ENCODE measurements at regions not wholly inside any gene's neighbourhood (a gene's known extent, or its start where the extent isn't known, plus 50 kb on each side); places are given as distances from the start of the nearest gene placed in this dataset.

DNA sequence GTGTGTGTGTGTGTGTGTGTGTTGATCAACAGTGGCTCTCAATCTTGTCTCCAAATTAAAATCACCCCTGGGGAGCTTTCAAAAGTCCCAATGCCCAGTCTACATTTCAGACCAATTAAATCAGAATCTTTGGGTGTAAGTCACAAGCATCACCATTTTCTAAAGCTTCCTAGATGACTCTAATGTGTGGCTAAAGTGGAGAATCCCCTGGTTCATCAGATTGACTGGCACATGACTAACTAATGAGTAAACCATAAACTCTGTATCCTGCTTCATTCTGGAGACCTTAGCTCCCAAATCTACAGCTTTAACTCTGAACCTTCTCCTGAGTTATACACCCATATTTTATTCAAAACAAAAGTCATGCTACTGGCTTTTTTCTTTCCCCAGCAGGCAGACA lies 131.3 kb downstream of the SUCLA2 start:
- TF ChIP-seq, protein P1, sequence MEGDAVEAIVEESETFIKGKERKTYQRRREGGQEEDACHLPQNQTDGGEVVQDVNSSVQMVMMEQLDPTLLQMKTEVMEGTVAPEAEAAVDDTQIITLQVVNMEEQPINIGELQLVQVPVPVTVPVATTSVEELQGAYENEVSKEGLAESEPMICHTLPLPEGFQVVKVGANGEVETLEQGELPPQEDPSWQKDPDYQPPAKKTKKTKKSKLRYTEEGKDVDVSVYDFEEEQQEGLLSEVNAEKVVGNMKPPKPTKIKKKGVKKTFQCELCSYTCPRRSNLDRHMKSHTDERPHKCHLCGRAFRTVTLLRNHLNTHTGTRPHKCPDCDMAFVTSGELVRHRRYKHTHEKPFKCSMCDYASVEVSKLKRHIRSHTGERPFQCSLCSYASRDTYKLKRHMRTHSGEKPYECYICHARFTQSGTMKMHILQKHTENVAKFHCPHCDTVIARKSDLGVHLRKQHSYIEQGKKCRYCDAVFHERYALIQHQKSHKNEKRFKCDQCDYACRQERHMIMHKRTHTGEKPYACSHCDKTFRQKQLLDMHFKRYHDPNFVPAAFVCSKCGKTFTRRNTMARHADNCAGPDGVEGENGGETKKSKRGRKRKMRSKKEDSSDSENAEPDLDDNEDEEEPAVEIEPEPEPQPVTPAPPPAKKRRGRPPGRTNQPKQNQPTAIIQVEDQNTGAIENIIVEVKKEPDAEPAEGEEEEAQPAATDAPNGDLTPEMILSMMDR (conservative IDR thresholded peaks at IDR 0.05), result no peak
- Mint-ChIP-seq H3K9me3 (peaks cover 11% of the 10 kb centered on the region), H3K4me1 (no peaks in the 10 kb centered on the region), H3K27me3 (ENCODE audit: low read depth) (no peaks in the 10 kb centered on the region), H3K27ac (ENCODE audit: unreplicated experiment) (no peak overlapping the region), H3K36me3 (ENCODE audit: low read depth) (peaks cover 4% of the 10 kb centered on the region), H3K4me3 (no peak overlapping the region)
- DNase-seq (ENCODE audit: low read depth, low spot score), result no peak

DNA sequence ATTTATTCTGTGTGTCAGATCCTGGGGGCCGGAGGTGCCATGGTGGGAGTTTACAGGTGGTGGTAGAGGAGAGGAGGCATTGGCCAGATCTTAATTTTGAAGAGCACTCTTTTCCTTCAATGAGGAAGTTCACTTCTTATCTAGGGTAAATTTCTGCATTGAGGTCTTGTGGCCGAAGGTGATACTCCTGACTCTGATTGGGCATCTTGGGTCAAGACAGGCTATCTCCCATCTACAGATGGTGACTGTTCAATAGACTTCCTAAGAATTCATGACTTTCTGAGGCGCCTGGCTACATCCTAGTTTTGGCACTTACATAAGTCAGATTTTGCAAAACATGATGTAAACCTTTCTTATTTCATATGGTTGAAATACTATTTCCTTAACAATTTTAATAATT lies 135.2 kb downstream of the SUCLA2 start:
- Mint-ChIP-seq H3K4me1 (no peaks in the 10 kb centered on the region), H3K9me3 (peaks cover 4% of the 10 kb centered on the region), H3K36me3 (ENCODE audit: low read depth) (peaks cover 2% of the 10 kb centered on the region), H3K27me3 (ENCODE audit: low read depth) (no peaks in the 10 kb centered on the region), H3K4me3 (no peak overlapping the region), H3K27ac (ENCODE audit: unreplicated experiment) (no peak overlapping the region)
- DNase-seq (ENCODE audit: low read depth, low spot score), result no peak
- TF ChIP-seq, protein P1 (conservative IDR thresholded peaks at IDR 0.05), result no peak

DNA sequence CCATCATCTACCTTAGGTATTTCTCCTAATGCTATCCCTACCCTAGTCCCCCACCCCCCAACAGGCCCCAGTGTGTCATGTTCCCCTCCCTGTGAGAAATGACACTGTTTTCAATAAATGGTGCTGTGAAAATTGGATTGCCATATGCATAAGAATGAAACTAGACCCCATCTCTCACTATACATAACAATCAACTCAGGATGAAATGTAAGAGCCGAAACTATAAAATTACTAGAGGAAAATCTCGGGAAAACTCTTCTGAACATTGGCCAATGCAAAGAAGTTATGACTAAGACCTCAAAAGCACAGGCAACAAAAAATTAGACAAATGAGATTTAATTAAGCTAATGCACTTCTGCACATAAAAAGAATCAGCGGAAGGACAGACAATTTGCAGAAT lies 138.2 kb downstream of the SUCLA2 start:
- Mint-ChIP-seq H3K4me1 (peaks cover 13% of the 10 kb centered on the region), H3K27ac (ENCODE audit: unreplicated experiment) (no peak overlapping the region), H3K36me3 (ENCODE audit: low read depth) (peaks cover 2% of the 10 kb centered on the region), H3K4me3 (no peak overlapping the region), H3K27me3 (ENCODE audit: low read depth) (no peaks in the 10 kb centered on the region), H3K9me3 (peaks cover 4% of the 10 kb centered on the region)
- no peak for DNase-seq (ENCODE audit: low read depth, low spot score)
- TF ChIP-seq, protein P1 (conservative IDR thresholded peaks at IDR 0.05), result no peak

DNA sequence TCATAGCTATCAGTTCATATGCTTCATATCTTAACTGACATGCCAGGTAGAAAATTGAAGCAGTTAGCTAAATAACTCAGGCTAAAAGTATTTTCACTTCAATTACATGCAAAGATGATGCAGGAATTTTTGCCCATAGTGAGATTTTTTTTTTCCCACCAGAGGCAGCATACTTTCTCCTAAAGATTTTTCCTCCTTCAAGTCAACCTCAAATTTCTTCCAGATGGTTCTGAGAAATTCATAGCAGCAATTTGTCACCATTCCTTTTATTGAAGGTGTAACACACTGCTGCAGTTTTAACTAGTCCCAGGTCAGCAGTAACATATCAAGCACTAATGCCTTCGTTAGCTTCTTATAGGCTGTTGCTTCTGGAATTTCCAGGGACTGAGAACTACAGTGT lies 141.9 kb downstream of the SUCLA2 start:
- H3K9me3 Mint-ChIP-seq, result no peaks in the 10 kb centered on the region
- no peak for DNase-seq (ENCODE audit: low read depth, low spot score)
- TF ChIP-seq, protein P1 (conservative IDR thresholded peaks at IDR 0.05), result no peak
- H3K4me1 Mint-ChIP-seq, result peaks cover 14% of the 10 kb centered on the region
- no peak overlapping the region for H3K4me3 Mint-ChIP-seq
- H3K27ac Mint-ChIP-seq (ENCODE audit: unreplicated experiment), result no peak overlapping the region
- H3K36me3 Mint-ChIP-seq (ENCODE audit: low read depth), result peaks cover 2% of the 10 kb centered on the region
- H3K27me3 Mint-ChIP-seq (ENCODE audit: low read depth), result no peaks in the 10 kb centered on the region

DNA sequence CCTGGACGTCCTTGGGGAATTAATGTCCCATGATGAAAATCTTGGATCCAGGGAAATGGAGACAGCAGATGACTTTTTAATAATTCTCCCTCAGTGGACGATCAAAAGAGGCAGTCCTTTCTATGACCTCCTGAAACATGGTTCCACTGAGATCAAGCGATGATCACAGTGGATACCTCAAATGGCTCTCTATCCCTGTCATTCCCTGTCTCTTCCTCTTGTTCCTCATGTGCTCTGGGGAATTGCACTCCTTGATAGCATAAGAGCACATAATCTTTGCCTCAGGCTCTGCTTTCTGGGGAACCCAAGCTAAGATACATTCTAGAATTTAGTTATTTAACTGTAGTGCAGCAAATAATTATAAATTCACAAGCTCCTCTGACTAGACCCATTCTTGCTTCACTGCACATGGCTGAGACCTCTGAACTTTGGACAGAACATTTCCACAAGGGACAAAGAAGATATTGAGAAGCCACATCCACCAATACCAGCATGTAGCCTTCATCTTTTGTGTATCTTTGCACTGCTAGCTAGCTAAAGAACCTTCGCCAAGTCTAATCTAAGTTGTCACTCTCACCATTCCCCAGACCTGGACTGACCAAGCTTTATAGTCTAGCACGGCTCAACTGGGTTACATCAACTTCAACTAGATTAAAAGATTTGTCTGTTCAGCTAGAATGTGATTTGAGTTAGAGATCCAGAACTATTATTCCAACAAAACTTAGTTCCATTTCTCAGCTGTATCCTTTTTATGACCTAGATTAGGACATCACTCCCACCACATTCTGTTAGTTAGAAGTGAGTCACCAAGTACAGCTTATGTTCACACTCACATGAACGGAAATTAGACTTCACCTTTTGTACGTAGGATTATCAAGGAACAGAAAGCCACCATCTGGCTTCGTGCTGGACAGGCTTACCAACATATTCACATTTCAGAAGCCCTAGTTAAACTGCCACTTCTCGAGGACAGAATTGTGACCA lies 142.7 kb downstream of the SUCLA2 start:
- H3K9me3 Mint-ChIP-seq, result no peaks in the 10 kb centered on the region
- no peak for DNase-seq (ENCODE audit: low read depth, low spot score)
- peaks cover 14% of the 10 kb centered on the region for H3K4me1 Mint-ChIP-seq
- H3K4me3 Mint-ChIP-seq, result no peak overlapping the region
- TF ChIP-seq, protein P1 (conservative IDR thresholded peaks at IDR 0.05), result no peak
- no peaks in the 10 kb centered on the region for H3K27me3 Mint-ChIP-seq (ENCODE audit: low read depth)
- H3K36me3 Mint-ChIP-seq (ENCODE audit: low read depth), result peaks cover 2% of the 10 kb centered on the region
- no peak overlapping the region for H3K27ac Mint-ChIP-seq (ENCODE audit: unreplicated experiment)

Measured in neural crest cell (in vitro differentiated cells).